ENCODE measurements at regions not wholly inside any gene's neighbourhood (a gene's known extent, or its start where the extent isn't known, plus 50 kb on each side); places are given as distances from the start of the nearest gene placed in this dataset.
"Not testable (repeated sequence)": the region's sequence is repeated elsewhere in the genome, so short reads cannot be mapped to it uniquely, and the experiment has no call there.

GRCh38 chr10:57102236-57102635, 741.2 kb upstream of the ZWINT start:
- H3K4me3 ChIP-seq (ENCODE audit: low read depth, low read length): no peak overlapping the region
- no peaks in the 10 kb centered on the region for H3K36me3 ChIP-seq (ENCODE audit: insufficient read depth)
- no peak for DNase-seq (ENCODE audit: extremely low spot score)
- no peaks in the 10 kb centered on the region for H3K4me1 ChIP-seq (ENCODE audit: insufficient read depth)
- WGBS: 17% methylated on average over 1 of the region's 1 CpG
- H3K27ac ChIP-seq (ENCODE audit: low read depth): no peak overlapping the region

GRCh38 chr10:57098146-57098545, 737.1 kb upstream of the ZWINT start:
- H3K4me1 ChIP-seq (ENCODE audit: insufficient read depth): no peaks in the 10 kb centered on the region
- H3K36me3 ChIP-seq (ENCODE audit: insufficient read depth): no peaks in the 10 kb centered on the region
- no peak overlapping the region for H3K27ac ChIP-seq (ENCODE audit: low read depth)
- 75% methylated on average over 2 of the region's 2 CpGs for WGBS
- no peak for DNase-seq (ENCODE audit: extremely low spot score)
- H3K4me3 ChIP-seq (ENCODE audit: low read depth, low read length): no peak overlapping the region

DNA sequence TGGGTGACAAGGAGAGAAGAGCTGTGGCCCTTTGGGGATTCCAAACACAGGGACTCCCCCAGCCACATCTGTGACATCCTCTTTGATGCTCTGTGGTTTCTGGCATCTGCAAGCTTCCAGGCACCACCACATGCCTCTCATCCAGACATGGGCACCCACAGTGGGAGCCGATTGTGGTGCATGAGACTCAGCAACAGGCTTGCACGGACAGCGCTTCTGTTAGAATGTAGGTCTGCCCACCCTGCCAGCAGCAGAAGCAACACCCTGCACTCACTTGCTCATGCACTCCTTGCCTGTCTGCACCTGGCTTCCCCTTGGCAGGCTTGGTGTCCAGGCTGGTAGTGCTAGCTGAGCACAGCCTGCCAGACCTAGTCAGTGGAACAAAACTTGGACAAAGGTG, 735.0 kb upstream of the ZWINT start:
- Histone ChIP-seq H3K4me1 (ENCODE audit: insufficient read depth) (no peaks in the 10 kb centered on the region), H3K36me3 (ENCODE audit: insufficient read depth) (no peaks in the 10 kb centered on the region), H3K27ac (ENCODE audit: low read depth) (no peak overlapping the region), H3K4me3 (ENCODE audit: low read depth, low read length) (no peak overlapping the region)
- DNase-seq (ENCODE audit: extremely low spot score): no peak
- 97% methylated on average over 3 of the region's 3 CpGs for WGBS

DNA sequence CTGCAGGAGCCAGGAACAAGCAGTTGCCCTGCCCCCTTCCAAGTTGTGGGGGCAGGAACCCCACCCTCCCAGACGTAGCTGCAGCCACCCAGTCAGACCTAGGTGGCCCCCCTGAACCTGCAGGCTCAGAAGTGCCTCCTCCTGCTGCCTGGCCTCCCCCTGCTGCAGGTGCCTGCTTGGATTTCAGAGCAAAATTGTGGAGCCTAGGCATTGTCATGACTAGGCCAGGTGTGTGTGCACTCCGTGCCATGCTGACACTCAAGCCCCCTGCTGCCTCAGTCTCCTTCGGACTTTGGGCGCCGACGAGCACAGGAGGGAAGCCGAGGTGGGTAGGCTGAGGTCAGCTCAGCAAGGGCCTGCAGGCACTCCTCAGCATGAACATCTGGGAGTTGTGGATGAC, 733.9 kb upstream of the ZWINT start:
- Histone ChIP-seq H3K4me1 (ENCODE audit: insufficient read depth) (no peaks in the 10 kb centered on the region), H3K27ac (ENCODE audit: low read depth) (no peak overlapping the region), H3K36me3 (ENCODE audit: insufficient read depth) (no peaks in the 10 kb centered on the region), H3K4me3 (ENCODE audit: low read depth, low read length) (no peak overlapping the region)
- WGBS: 80% methylated on average over 7 of the region's 7 CpGs
- no peak for DNase-seq (ENCODE audit: extremely low spot score)

GRCh38 chr10:57094083-57094482, 733.0 kb upstream of the ZWINT start:
- Histone ChIP-seq H3K4me3 (ENCODE audit: low read depth, low read length) (no peak overlapping the region), H3K27ac (ENCODE audit: low read depth) (no peak overlapping the region), H3K36me3 (ENCODE audit: insufficient read depth) (no peaks in the 10 kb centered on the region), H3K4me1 (ENCODE audit: insufficient read depth) (no peaks in the 10 kb centered on the region)
- no peak for DNase-seq (ENCODE audit: extremely low spot score)

GRCh38 chr10:57053530-57053929, 692.5 kb upstream of the ZWINT start:
- WGBS: 91% methylated on average over 6 of the region's 6 CpGs
- DNase-seq (ENCODE audit: extremely low spot score): no peak

DNA sequence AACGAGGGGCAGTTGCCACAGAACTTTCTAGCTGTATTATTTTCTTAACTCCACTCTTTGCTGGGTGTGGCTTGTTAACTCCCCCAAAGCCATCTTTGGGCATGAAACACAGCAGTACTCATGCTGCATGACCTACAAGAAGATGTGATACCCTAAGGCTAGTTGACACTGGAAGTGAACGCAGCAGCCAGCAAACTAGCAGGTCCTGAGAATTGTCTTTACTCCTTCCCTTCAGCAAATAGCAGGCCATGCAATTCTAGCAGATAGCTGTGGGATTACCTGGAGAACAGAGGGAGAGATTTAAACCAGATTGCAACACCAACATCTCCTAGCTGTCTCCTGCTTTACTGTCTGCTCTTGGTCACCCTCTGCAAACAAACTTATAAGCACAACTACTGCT, 688.0 kb upstream of the ZWINT start:
- H3K4me1 ChIP-seq (ENCODE audit: insufficient read depth): no peaks in the 10 kb centered on the region
- H3K27ac ChIP-seq (ENCODE audit: low read depth): no peak overlapping the region
- 63% methylated on average over 2 of the region's 2 CpGs for WGBS
- no peak overlapping the region for H3K4me3 ChIP-seq (ENCODE audit: low read depth, low read length)
- no peaks in the 10 kb centered on the region for H3K36me3 ChIP-seq (ENCODE audit: insufficient read depth)
- no peak for DNase-seq (ENCODE audit: extremely low spot score)

More at GRCh38 chr10:57053530-57053929, 692.5 kb upstream of the ZWINT start:
- Histone ChIP-seq H3K4me1 (ENCODE audit: insufficient read depth) (no peaks in the 10 kb centered on the region), H3K36me3 (ENCODE audit: insufficient read depth) (no peaks in the 10 kb centered on the region), H3K4me3 (ENCODE audit: low read depth, low read length) (no peak overlapping the region), H3K27ac (ENCODE audit: low read depth) (no peak overlapping the region)

GRCh38 chr10:57038531-57038930, 677.5 kb upstream of the ZWINT start:
- Histone ChIP-seq H3K4me1 (ENCODE audit: insufficient read depth) (no peaks in the 10 kb centered on the region), H3K27ac (ENCODE audit: low read depth) (no peak overlapping the region), H3K36me3 (ENCODE audit: insufficient read depth) (no peaks in the 10 kb centered on the region), H3K4me3 (ENCODE audit: low read depth, low read length) (no peak overlapping the region)
- 72% methylated on average over 2 of the region's 2 CpGs for WGBS
- no peak for DNase-seq (ENCODE audit: extremely low spot score)

- Histone ChIP-seq H3K4me1 (ENCODE audit: insufficient read depth) (no peaks in the 10 kb centered on the region), H3K27ac (ENCODE audit: low read depth) (no peak overlapping the region), H3K36me3 (ENCODE audit: insufficient read depth) (no peaks in the 10 kb centered on the region), H3K4me3 (ENCODE audit: low read depth, low read length) (no peak overlapping the region)
- WGBS: 77% methylated on average over 2 of the region's 2 CpGs
- no peak for DNase-seq (ENCODE audit: extremely low spot score)
These were observed 674.3 kb upstream of the ZWINT start for GRCh38 chr10:57035310-57035709.

DNA sequence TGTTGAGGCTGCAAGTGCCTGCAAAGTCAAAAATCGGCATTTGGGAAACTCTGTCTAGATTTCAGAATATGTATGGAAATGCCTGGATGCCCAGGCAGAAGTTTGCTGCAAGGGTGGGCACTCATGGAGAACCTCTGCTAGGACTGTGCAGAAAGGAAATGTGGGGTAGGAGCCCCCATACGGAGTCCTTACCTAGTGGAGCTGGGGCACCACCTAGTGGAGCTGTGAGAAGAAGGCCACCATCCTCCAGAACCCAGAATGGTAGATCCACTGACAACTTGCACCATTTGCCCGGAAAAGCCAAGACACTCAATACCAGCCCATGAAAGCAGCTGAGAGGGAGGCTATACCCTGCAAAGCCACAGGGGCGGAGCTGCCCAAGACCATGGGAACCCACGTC, 671.2 kb upstream of the ZWINT start:
- H3K27ac ChIP-seq (ENCODE audit: low read depth); H3K36me3 ChIP-seq (ENCODE audit: insufficient read depth); H3K4me1 ChIP-seq (ENCODE audit: insufficient read depth); H3K4me3 ChIP-seq (ENCODE audit: low read depth, low read length); DNase-seq (ENCODE audit: extremely low spot score): not testable (repeated sequence)
- 85% methylated on average over 5 of the region's 5 CpGs for WGBS

GRCh38 chr10:57031346-57031745, 670.3 kb upstream of the ZWINT start:
- Histone ChIP-seq H3K4me3 (ENCODE audit: low read depth, low read length) (no peak overlapping the region), H3K27ac (ENCODE audit: low read depth) (no peak overlapping the region), H3K36me3 (ENCODE audit: insufficient read depth) (no peaks in the 10 kb centered on the region), H3K4me1 (ENCODE audit: insufficient read depth) (no peaks in the 10 kb centered on the region)
- 93% methylated on average over 4 of the region's 4 CpGs for WGBS
- DNase-seq (ENCODE audit: extremely low spot score): no peak

GRCh38 chr10:57026307-57026706, 665.2 kb upstream of the ZWINT start:
- no peak overlapping the region for H3K4me3 ChIP-seq (ENCODE audit: low read depth, low read length)
- H3K4me1 ChIP-seq (ENCODE audit: insufficient read depth): no peaks in the 10 kb centered on the region
- no peak overlapping the region for H3K27ac ChIP-seq (ENCODE audit: low read depth)
- H3K36me3 ChIP-seq (ENCODE audit: insufficient read depth): peaks cover 1% of the 10 kb centered on the region
- 95% methylated on average over 1 of the region's 1 CpG for WGBS
- no peak for DNase-seq (ENCODE audit: extremely low spot score)

DNA sequence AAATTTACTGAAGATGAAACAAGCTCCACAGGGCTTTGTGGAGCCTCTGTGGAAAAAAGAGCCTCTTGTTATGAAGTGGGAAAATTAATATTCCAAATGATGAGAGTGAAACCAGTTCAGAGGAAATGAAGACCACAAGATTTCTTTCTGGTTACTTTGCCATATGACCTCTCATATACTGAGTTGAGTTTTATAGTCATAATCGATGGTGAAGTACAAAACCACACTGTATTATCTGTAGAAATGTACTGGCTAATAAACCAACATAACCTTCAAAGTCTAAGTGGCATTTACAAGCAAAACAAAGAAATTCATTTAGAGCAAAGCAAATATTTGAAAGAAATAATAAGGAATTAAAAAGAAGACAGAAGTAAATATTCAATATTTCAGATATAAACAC, 662.6 kb upstream of the ZWINT start:
- H3K4me3 ChIP-seq (ENCODE audit: low read depth, low read length): no peak overlapping the region
- DNase-seq (ENCODE audit: extremely low spot score): no peak
- H3K27ac ChIP-seq (ENCODE audit: low read depth): no peak overlapping the region
- 35% methylated on average over 1 of the region's 1 CpG for WGBS
- H3K36me3 ChIP-seq (ENCODE audit: insufficient read depth): peaks cover 1% of the 10 kb centered on the region
- H3K4me1 ChIP-seq (ENCODE audit: insufficient read depth): no peaks in the 10 kb centered on the region

- H3K36me3 ChIP-seq (ENCODE audit: insufficient read depth): peaks cover 1% of the 10 kb centered on the region
- no peak for DNase-seq (ENCODE audit: extremely low spot score)
- no peak overlapping the region for H3K27ac ChIP-seq (ENCODE audit: low read depth)
- WGBS: 60% methylated on average over 1 of the region's 1 CpG
- H3K4me1 ChIP-seq (ENCODE audit: insufficient read depth): no peaks in the 10 kb centered on the region
- no peak overlapping the region for H3K4me3 ChIP-seq (ENCODE audit: low read depth, low read length)
These were observed 657.4 kb upstream of the ZWINT start for GRCh38 chr10:57018452-57018851.

GRCh38 chr10:57017356-57018037, 656.4 kb upstream of the ZWINT start:
- DNase-seq (ENCODE audit: extremely low spot score): no peak
- Histone ChIP-seq H3K27ac (ENCODE audit: low read depth) (no peak overlapping the region), H3K36me3 (ENCODE audit: insufficient read depth) (no peaks in the 10 kb centered on the region), H3K4me1 (ENCODE audit: insufficient read depth) (no peaks in the 10 kb centered on the region), H3K4me3 (ENCODE audit: low read depth, low read length) (no peak overlapping the region)
- 81% methylated on average over 7 of the region's 7 CpGs for WGBS
